ENCODE measurements at regions not wholly inside any gene's neighbourhood (a gene's known extent, or its start where the extent isn't known, plus 50 kb on each side); places are given as distances from the start of the nearest gene placed in this dataset.
"Not testable (repeated sequence)": the region's sequence is repeated elsewhere in the genome, so short reads cannot be mapped to it uniquely, and the experiment has no call there.

GRCh38 chr1:81729239-81729638, 71.5 kb upstream of the ADGRL2 start:
- TF ChIP-seq, protein P1, sequence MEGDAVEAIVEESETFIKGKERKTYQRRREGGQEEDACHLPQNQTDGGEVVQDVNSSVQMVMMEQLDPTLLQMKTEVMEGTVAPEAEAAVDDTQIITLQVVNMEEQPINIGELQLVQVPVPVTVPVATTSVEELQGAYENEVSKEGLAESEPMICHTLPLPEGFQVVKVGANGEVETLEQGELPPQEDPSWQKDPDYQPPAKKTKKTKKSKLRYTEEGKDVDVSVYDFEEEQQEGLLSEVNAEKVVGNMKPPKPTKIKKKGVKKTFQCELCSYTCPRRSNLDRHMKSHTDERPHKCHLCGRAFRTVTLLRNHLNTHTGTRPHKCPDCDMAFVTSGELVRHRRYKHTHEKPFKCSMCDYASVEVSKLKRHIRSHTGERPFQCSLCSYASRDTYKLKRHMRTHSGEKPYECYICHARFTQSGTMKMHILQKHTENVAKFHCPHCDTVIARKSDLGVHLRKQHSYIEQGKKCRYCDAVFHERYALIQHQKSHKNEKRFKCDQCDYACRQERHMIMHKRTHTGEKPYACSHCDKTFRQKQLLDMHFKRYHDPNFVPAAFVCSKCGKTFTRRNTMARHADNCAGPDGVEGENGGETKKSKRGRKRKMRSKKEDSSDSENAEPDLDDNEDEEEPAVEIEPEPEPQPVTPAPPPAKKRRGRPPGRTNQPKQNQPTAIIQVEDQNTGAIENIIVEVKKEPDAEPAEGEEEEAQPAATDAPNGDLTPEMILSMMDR (IDR thresholded peaks at IDR 0.05): no peak
- H3K9me3 ChIP-seq: no peaks in the 10 kb centered on the region
- H3K36me3 ChIP-seq: no peaks in the 10 kb centered on the region
- H3K27me3 ChIP-seq (replicated peaks; ENCODE audit: insufficient read depth): no peaks in the 10 kb centered on the region
- H3K27ac ChIP-seq: no peak overlapping the region
- DNase-seq (ENCODE audit: low spot score) (no peak), ATAC-seq (ENCODE audit: insufficient number of reproducible peaks, low FRiP score, low read depth) (no peak)
- H3K4me3 ChIP-seq: no peak overlapping the region
- peaks cover 0 to 3% of the 10 kb centered on the region in 2 donors for H3K4me1 ChIP-seq (ENCODE audit: control insufficient read depth in 1 of 2, low read depth in 2 of 2)

GRCh38 chr1:81725823-81726222, 74.9 kb upstream of the ADGRL2 start:
- Histone ChIP-seq H3K9me3 (no peaks in the 10 kb centered on the region), H3K36me3 (no peaks in the 10 kb centered on the region), H3K27ac (no peak overlapping the region), H3K4me3 (no peak overlapping the region), H3K4me1 (ENCODE audit: control insufficient read depth in 1 of 2, low read depth in 2 of 2) (peaks cover 0 to 3% of the 10 kb centered on the region in 2 donors), H3K27me3 (replicated peaks; ENCODE audit: insufficient read depth) (no peaks in the 10 kb centered on the region)
- DNase-seq (ENCODE audit: low spot score): no peak
- TF ChIP-seq, protein P1 (IDR thresholded peaks at IDR 0.05): no peak
- no peak for ATAC-seq (ENCODE audit: insufficient number of reproducible peaks, low FRiP score, low read depth)

DNA sequence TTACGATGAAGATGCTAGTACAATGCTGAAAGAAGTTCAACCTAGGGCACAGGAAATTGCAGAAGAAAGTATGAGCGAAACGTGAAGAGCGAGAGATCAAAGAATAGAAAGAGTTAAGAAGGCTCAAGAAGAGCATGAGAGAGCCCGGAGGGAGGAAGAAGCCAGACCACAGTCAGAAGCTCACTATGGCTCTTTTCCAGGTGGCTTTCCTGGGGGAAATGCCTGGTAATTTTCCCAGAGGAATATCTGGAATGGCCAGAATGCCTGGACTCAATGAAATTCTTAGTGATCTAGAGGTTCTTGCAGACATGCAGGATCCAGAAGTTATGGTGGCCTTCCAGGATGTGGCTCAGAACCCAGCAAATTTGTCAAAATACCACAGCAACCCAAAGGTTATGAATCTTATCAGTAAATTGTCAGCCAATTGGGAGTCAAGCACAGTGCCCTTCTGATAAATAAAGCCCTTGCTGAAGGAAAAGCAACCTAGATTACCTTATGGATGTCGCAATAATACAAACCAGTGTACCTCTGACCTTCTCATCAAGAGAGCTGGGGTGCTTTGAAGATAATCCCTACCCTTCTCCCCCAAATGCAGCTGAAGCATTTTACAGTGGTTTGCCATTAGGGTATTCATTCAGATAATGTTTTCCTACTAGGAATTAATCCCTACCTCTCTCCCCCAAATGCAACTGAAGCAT, 78.0 kb upstream of the ADGRL2 start:
- not testable (repeated sequence) for DNase-seq (ENCODE audit: low spot score); H3K9me3 ChIP-seq

GRCh38 chr1:81720256-81720655, 80.5 kb upstream of the ADGRL2 start:
- not testable (repeated sequence) for H3K4me3 ChIP-seq; H3K9me3 ChIP-seq; H3K36me3 ChIP-seq; H3K27me3 ChIP-seq (replicated peaks; ENCODE audit: insufficient read depth); H3K27ac ChIP-seq; ATAC-seq (ENCODE audit: insufficient number of reproducible peaks, low FRiP score, low read depth); DNase-seq (ENCODE audit: low spot score); H3K4me1 ChIP-seq (ENCODE audit: control insufficient read depth in 1 of 2, low read depth in 2 of 2)

More for the DNA sequence above, 78.0 kb upstream of the ADGRL2 start:
- H3K36me3 ChIP-seq; H3K27me3 ChIP-seq (replicated peaks; ENCODE audit: insufficient read depth); H3K4me1 ChIP-seq (ENCODE audit: control insufficient read depth in 1 of 2, low read depth in 2 of 2); H3K27ac ChIP-seq; H3K4me3 ChIP-seq; ATAC-seq (ENCODE audit: insufficient number of reproducible peaks, low FRiP score, low read depth): not testable (repeated sequence)

DNA sequence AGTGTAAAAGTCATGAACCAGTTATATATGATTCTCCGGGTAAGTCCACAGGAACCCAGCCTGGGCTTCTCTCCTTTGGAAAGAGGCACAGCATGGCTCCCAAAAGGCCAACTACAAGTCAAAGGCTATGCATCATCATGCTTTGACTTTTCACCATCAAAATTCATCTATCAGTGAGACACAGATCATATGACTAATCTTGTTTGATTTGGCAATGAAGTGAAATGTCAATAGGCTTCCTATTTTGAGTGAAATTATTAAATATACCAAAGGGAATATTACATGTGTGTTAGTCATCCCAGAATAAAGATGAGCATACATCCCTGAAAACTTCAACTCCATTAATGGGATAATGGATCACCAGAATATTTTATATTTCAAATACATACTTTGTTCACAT, 83.5 kb upstream of the ADGRL2 start:
- Histone ChIP-seq H3K9me3 (no peaks in the 10 kb centered on the region), H3K27ac (no peak overlapping the region), H3K27me3 (replicated peaks; ENCODE audit: insufficient read depth) (no peaks in the 10 kb centered on the region), H3K4me1 (ENCODE audit: control insufficient read depth in 1 of 2, low read depth in 2 of 2) (no peaks in the 10 kb centered on the region), H3K36me3 (no peaks in the 10 kb centered on the region), H3K4me3 (no peak overlapping the region)
- DNase-seq (ENCODE audit: low spot score) (no peak), ATAC-seq (ENCODE audit: insufficient number of reproducible peaks, low FRiP score, low read depth) (no peak)
- TF ChIP-seq, protein P1 (IDR thresholded peaks at IDR 0.05): no peak

GRCh38 chr1:81715391-81715790, 85.3 kb upstream of the ADGRL2 start:
- no peaks in the 10 kb centered on the region for H3K27me3 ChIP-seq (replicated peaks; ENCODE audit: insufficient read depth)
- no peaks in the 10 kb centered on the region for H3K36me3 ChIP-seq
- no peak overlapping the region for H3K27ac ChIP-seq
- DNase-seq (ENCODE audit: low spot score) (no peak), ATAC-seq (ENCODE audit: insufficient number of reproducible peaks, low FRiP score, low read depth) (no peak)
- H3K9me3 ChIP-seq: no peaks in the 10 kb centered on the region
- H3K4me1 ChIP-seq (ENCODE audit: control insufficient read depth in 1 of 2, low read depth in 2 of 2): no peaks in the 10 kb centered on the region
- TF ChIP-seq, protein P1 (IDR thresholded peaks at IDR 0.05): no peak
- H3K4me3 ChIP-seq: no peak overlapping the region
